Stimulated activated CD8-positive, alpha-beta memory T cell treated with anti-CD3 and anti-CD28 coated beads, Interleukin-7, amount 100 ng/mL, for 4 hours (primary cell): ENCODE measurements at regions not wholly inside any gene's neighbourhood (a gene's known extent, or its start where the extent isn't known, plus 50 kb on each side); places are given as distances from the start of the nearest gene placed in this dataset.

Experiments used
- DNase-seq, 2 donors: peaks; one replicate each; pipeline ENCODE4 v3.0.0-alpha.2; 2020; ENCODE audit warnings: low read depth in 2 of 2

DNA sequence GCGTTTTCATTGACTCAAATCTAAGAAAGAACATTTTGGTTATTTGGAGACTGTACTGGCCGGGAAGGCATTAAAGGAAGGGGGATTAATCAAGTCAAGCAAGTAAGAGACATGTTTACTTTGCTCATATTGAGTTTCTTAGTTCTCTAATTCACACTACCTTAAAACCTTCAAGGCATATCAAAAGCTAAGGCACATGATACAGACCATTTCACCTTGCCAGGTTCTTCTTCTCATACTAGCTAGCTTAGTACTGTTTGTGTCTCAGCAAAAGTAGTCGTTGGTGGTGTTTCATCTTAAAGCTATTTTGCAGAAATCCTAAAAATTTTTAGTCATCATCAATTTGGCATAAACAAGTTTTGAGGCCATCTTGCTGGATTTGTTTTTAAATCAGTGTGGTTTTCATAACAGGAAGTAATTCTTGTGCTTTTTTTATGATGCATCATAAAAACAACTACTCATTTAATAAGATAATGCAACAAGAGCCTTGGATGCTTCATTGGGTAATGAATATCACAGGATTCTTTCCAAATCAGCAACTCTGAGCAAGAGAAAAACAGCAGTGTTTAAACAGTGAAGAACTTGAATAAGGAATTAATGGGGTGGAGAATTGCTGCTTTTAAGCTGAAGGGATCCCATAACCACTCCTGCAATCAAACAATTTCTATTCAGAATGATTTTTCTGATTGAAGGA is 425.3 kb downstream of the EPM2A start:
- DNase-seq, result no peak

DNA sequence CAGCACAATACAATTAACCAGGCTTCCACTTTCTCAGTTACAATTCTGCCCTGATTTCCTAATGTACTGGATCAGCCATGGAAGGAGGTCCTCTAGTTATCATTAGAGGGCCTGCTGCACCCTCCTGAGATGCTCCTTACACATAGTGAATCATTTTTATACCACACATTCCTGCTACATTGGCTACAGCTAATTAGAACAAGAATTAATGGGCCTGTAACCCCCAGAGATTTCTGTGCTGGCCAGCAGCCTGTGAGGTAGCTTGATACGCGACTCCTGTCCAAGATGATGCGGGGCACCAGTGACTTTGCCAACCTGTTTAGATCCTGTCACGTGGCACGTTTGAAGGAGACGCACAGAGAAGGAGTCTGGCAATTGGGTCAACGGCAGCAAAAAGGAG is 422.8 kb downstream of the EPM2A start:
- DNase-seq, result no peak

DNA sequence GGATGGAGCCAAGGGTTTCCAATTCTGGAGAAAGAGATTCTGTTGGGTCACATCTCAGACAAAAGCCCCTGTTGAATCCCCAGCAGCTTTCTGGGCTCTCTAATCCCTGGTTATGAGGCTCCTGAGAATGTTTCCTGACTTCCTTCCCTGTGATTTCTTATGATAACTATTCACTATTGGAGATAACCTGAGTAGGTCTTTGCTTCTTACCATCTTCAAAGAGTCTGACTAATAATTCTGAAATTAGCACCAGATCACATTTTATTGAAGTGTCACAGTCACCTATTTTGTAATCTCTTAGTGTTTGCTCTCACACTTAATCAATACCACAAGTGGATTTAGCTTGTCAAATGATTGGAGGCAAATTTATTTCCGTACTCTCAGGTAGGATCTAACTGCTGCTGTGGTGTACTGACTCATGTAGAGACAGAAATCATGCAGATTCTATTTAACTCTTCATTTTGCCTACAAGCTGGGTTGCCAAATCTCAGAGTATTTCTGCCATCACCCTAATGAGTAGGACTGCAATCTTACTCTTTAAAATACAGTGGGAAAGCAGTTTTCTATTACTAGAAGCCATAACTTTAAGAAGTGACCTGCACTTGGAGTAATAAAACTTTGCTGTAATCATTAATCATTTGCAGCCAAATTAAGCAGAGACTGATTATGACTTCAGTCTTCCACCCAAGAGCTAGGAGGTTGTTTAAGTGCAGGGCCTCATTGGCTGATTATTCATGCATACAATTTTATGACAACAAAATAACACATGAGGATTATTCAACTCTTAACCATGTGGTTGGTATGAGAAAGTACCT is 422.1 kb downstream of the EPM2A start:
- no peak for DNase-seq

DNA sequence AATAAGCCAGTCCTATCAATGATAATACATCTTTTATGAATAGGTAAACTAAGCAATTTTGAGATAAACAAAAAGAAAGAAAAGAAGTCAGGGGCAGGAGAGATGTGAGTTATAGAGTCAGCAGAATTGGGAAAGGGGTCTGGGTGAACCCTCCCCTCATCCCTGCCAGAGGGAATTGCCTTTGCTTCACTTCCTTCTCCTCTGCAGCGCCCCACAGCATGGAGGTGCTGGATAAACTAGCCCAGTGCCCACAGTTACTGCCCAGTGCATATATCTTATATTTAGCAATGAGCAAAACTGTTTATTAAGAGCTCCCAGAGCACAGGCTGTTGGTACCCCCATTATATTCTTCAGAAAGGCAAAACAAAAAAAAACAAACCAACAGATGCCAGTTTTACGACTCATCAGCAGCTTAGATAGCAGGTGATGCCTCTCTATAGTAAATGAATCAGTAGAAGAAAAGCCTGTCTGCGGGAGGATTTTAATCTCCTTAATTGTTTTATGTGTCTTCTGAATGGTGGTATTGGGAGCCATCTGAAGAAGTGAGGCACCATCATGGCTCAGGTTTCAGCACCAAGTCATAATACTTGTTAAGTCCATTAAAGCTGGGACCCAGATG is 419.2 kb downstream of the EPM2A start:
- DNase-seq, result no peak

DNA sequence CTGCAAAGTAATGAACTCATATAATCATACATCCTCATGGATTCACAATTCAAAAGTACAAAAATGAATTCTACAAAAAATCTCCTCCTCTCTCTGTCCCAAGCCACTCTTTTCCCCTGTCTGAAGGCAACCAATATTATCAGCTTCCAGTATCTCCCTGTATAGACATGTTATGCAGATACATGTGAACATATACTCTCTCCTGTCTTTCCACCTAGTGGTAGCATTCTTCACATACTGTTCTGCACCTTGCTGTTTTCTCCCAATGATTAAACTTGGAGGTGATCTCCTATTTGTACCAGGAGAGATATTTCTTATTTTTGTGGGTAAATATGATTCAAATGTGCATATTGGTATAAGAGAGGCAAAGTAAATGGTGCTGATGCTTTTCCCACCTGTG is 416.4 kb downstream of the EPM2A start:
- no peak for DNase-seq

DNA sequence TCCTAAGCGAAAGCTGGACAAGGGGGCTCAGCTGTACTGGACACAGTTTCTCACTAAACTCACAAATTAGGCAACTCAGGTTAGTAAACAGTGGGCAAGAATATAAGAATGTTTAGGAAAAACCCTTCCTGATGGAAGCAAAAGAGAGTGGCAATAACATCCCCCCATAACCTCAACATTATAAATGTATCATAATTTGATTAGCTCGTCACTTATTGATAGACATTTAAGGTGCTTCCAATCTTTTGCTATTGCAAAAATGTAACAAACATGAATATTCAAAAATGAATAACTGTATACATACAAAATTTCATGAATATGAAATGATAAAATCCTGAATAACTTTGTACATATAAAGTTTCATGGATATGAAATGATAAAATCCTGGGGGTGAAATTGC is 415.7 kb downstream of the EPM2A start:
- DNase-seq, result no peak

DNA sequence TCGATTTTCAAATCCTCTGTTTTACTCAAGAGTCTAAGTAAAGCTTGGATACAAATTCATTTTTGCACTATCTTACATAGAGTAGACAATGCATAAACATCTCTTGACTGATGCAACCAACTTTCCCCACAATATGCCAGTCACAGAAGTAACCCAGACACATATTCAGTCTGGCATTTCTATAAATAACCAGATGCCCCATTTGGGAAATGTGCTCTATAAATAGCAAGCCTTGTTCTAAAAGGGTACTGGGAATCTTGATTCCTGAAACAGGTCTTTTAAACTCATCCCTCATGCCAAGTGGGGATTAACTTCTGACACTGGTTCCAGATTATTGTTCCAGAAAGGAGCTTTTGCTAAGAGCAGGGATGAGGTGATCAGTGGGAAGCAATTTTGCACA is 411.7 kb downstream of the EPM2A start:
- DNase-seq, result no peak

DNA sequence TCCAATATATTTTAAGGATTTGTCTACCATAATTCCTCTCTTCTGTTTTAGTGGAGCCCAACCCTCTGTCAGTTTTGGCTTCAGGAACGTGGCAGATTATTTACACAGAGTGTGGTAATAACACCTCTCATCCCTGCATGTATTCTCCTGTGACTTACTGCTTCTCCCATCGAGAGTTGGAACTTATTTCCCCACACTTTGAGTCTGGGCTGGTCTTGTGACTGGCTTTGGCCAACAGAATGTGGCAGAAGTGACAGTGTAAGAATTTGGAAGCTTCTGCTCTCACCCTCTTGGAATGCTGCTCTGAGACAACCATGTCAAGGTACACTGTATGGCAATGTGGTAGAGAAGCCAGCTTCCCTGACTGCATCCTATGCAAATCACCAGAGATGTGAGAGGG is 407.7 kb downstream of the EPM2A start:
- DNase-seq, result no peak

DNA sequence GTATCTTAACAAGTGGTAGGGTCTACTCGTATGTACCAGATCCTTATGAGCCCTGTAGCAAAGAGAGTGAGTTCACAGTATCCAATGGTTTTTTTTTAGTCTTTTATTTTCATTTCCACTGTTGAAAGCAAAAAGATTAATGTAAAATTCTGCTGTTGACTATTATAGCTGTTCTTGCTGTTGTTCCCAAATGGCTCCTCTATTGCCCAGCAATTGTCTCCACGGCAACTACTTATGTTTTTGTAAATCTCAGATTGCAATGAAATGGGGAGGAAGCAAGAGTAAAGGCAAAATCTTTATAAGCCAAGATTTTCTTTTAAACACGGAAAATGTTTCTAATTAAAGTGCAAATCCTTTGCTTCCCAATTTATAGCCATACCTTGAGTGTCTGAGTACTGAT is 406.1 kb downstream of the EPM2A start:
- no peak for DNase-seq

DNA sequence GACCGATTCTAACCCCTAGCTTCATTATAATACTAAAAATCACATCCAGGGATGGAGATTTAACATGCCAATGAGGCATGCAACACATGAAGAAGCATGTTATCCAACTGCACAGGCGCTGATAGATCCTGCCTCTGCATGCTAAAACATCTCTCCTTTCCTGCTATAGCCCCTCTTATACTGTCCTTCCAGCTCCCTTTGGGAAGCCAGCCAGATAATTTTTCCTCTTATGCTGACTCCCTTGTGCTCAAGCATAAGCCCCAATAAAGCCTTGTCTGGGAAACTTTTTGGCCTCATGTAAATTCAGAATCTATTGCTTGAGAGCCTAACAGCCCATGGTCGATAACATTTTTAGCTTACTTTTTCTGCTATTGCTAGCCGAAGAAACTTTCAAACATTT is 404.3 kb downstream of the EPM2A start:
- DNase-seq, result no peak

DNA sequence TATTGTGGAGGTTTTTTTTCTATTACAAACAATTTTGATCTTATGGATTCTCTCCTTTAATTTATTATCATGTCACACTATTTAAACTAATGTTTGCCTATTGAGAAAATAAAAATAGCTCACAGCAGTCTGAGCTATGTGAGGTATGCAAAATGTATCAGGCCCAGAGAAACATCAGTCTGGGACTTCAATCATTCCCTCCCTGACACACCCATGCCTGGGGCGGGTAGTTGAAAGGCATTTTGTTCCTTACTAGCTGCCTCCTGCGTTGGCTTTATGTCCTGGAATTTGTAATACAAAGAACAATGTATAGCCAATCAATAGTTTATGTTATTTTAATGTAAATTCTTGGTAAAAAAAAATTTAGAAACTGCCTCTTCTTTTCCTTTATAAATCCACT is 403.3 kb downstream of the EPM2A start:
- no peak for DNase-seq

DNA sequence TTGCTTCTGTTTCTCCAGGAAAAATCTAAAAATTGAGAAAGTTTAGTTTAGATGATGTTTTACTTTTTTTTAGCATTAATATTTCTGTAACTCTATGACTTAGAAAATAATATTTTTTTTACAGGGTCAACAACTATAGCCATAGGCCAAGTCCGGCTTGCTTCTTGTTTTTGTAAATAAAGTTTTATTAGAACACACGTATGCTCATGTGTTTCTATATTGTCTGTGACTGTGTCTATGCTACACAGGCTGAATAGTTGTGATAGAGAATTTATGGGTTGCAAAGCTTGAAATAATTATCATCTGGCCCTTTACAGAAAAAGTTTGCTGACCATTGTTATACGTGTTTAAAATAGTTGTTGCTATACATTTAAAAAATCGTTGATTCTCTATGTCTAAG is 399.2 kb downstream of the EPM2A start:
- no peak for DNase-seq

DNA sequence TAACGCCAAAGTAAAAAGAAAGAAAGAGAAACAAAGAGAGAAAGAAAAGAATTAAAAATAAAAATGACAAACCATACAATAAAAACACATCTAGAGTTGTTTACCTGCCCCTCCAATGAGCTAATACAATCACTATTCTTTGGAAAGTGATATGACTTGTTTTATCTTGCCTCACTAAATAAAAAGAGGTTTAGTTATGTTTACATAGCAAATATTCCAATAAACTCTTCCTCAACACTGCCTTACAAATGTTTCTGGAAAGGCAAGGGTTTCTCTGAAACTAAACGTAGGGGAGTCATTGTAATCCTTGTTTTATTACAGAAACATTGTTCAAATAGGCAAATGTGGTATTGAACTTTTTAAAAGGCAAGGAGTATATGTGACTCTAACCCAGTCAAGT is 396.2 kb downstream of the EPM2A start:
- no peak for DNase-seq

DNA sequence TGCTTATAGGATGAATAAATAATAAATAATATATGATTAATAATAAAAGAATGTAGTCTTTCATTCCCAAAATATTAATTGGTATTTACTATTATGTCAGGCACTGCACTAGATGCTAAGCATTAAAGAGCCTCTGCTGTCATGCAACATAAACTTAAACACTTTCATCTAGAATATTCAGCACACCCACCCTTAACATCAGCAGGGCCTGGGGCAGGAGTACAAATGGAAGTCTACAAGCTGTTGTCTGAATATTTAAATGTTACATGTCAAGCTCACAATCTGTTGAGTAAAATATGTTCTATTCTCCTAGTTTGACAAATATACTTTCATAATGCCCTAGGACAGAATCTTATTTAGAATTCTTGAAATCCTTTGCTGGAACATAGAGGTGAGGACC is 395.1 kb downstream of the EPM2A start:
- DNase-seq, result no peak

DNA sequence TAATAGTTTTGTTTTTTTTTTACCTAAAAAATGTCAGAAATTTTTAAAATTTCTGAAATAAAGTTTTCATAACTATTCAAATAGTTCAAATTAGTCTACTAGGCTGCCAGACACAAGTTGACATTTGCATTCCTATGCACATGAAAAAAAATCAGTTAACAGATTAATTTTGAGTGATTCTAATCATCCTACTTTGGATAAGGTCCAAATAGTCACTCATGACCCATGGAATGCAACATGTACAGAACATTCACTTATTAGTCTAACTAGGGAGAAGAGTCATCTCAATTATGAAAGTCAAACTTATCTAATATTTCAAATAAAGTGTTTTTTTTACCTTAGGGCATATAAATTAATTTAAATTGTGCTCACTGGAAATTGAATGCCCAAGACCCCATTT is 390.2 kb downstream of the EPM2A start:
- DNase-seq, result no peak

DNA sequence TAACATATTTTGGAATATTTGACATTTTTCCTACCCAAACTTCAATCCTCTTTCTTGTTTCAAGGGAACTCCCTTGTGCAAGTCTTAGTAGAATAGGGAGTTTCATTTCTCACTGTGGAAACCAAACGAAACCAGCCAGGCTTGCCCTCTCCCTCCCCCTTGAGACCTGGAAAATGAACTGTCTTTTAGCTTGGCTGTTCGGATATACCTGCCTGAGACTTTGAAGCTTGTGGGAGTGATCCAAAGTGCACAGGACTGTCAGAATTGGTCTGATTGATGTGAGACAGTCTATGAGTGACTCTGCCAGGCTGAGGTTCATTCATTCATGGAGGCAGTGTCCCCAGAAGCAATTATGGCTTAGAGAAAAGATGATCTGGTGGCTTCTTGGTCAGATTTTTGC is 388.1 kb downstream of the EPM2A start:
- no peak for DNase-seq

DNA sequence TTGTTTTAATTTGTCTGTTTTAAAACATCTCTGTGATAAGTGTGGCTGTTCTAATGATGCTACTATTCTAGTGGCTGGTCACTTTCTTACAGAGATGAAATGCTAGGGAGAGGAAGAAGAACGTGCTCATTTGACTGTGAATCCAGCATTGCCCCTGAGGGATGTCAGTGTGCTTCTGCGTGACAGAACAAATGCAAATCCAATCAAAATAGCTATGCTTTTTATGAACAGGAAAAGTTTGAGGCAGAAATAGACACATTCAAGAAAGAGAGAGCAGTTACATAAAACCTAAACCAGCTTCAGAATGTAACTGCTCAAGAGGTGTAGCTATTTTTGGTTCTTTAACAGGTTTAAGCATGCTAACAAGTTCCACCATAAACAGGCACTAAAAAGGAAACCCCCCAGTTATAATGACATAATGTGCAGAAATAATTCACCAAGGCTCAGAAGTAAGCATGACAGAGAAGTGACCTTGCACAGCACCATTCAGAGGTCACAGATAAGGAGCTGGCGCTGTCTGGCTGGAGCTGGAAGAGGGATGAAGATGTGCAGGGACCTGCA is 385.3 kb downstream of the EPM2A start:
- no peak for DNase-seq

DNA sequence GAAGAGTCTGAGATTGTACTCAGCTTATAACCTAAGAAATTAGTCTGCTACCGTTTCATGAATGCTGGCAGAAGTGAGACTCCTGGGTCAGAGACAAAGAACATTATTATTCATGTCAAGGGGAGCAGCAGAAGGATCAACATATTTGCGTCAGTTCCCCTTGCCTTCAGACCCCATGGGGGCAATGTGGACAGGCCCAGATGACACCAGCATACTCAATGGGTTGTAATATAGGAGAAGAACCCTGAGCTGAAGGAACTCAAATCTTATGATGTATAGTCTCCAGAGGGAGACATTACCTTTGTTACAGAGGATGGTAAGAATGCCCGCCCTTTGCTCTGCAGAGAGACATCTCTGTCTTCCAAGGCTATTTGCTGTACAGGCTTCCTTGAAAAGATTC is 384.4 kb downstream of the EPM2A start:
- no peak for DNase-seq

DNA sequence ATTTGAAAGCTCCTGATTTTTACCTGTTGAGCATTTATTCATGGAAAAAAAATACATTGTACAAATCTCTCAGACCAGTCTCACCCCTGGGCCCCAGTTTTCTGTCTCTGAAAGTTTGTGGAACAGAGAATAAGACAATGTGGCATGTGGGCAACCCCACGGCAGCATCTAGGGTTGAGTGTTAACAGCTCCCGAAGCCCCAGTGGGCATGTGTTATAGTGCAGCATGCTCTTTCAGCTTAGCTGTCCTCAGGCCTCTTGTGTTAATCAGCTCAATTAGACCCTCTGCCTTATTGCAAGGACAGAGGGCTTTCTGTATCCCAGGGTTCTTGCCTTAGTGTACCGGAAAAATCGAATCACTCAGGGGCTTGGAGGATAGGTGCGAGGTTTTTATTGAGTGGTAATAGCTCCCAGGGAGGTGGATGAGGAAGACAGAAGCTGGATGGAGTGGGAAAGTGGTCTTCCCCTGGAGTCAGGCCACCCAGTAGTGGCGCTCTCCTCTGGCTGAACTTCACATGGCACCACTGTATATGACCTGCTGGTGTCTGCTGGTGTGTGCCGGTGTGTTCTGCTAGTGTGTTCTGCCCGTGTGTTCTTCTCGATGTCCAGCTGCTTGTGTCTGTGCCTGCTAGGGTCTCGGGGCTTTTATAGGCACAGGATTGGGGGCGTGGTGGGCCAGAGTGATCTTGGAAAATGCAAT is 382.8 kb downstream of the EPM2A start:
- DNase-seq, result no peak

DNA sequence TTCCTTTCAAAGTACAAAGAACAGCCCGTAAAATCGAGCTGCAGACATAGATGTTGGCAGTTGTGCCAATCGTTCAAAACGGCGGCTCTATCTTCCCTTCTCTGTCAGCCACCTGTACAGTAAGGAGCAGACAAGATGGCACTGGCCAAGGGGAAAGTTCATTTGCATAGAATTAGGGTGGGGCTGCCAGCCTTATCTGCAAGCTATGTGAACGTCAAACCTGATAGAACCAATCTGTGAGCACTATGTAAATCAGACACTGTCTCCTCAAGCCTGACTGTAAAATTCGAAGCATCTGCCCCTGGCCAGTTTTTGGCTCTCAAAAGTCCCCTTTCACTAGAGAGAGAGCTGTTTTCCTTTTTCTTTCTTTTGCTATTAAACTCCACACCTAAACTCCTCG is 374.5 kb downstream of the EPM2A start:
- no peak for DNase-seq

DNA sequence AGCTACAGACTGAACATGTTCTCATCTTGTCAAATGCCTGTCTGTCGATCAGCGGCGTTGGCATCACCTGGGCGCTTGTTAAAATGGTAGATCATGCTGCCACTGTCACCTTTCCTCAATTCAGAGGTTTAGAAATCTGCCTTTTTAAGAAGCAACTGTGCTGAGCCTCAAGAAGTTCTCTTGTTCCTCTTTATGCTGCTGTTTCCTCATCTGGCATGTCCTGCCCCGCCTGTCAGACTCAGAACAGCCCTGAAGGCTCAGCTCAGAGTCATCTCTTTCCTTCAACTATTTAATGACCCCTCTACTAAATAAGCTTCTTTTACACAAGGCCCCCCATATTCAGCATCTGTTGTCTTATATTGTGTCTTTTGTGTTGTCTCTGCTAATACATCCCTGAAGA is 368.2 kb downstream of the EPM2A start:
- no peak for DNase-seq

DNA sequence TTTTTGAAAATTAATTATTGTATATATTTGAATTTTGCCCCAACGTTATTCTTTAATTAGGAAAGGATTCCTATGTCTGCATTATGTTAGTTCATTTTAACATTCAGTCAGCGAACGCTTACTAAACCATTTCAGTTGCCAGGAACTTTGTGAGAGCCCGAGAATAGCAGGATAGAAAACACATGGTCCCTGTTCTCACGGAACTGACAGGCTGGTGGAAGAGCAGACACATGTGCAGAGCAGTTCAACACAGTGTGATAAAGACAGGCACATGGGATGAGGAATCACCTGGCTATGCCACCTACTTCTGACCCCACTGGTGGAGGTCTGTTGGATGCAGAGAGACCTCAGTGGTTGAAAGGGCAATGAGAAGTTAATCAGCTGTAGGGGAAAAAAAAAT is 367.2 kb downstream of the EPM2A start:
- DNase-seq, result no peak
